C4-2B (cell line): ENCODE measurements at regions not wholly inside any gene's neighbourhood (a gene's known extent, or its start where the extent isn't known, plus 50 kb on each side); places are given as distances from the start of the nearest gene placed in this dataset.

Experiments
- H3K27ac ChIP-seq: fragments of 450-650 bp; 2 replicates; pipeline ENCODE4 v1.5.1; 2017
- CTCF ChIP-seq: fragments of 450-650 bp; conservative IDR thresholded peaks from 2 replicates; pipeline ENCODE4 v1.5.1; 2017; ENCODE audit warnings: mild to moderate bottlenecking
- ZFX ChIP-seq: fragments of 450-650 bp; IDR thresholded peaks from 2 replicates; pipeline ENCODE4 v1.6.1; 2017

GRCh38 chr13:67377919-67378318 is 147.8 kb upstream of the PCDH9 start:
- TF ChIP-seq CTCF: no peak
- TF ChIP-seq ZFX: no peak
- no peak overlapping the region for H3K27ac ChIP-seq

- H3K27ac ChIP-seq: no peak overlapping the region
Observed at GRCh38 chr13:67374391-67374790, 144.3 kb upstream of the PCDH9 start.

GRCh38 chr13:67372868-67373464 is 142.8 kb upstream of the PCDH9 start:
- no peak overlapping the region for H3K27ac ChIP-seq
- TF ChIP-seq CTCF: no peak
- no peak for TF ChIP-seq ZFX

More at GRCh38 chr13:67374391-67374790, 144.3 kb upstream of the PCDH9 start:
- TF ChIP-seq ZFX (no peak), CTCF (no peak)

- H3K27ac ChIP-seq: no peak overlapping the region
- TF ChIP-seq CTCF: no peak
Observed at GRCh38 chr13:67369895-67370660, 139.9 kb upstream of the PCDH9 start.

GRCh38 chr13:67367399-67367798 is 137.3 kb upstream of the PCDH9 start:
- TF ChIP-seq CTCF (no peak), ZFX (no peak)
- no peak overlapping the region for H3K27ac ChIP-seq

- no peak overlapping the region for H3K27ac ChIP-seq
- TF ChIP-seq CTCF: peak; percentile 38
- TF ChIP-seq ZFX: no peak
Observed at GRCh38 chr13:67366533-67366932, 136.4 kb upstream of the PCDH9 start.

- H3K27ac ChIP-seq: no peak overlapping the region
- TF ChIP-seq ZFX (no peak), CTCF (no peak)
Observed at GRCh38 chr13:67355812-67356476, 125.8 kb upstream of the PCDH9 start.
